Peyer's patch (tissue), 4 donors: ENCODE measurements at regions not wholly inside any gene's neighbourhood (a gene's known extent, or its start where the extent isn't known, plus 50 kb on each side); places are given as distances from the start of the nearest gene placed in this dataset.

Experiments
- POLR2A ChIP-seq, 2 donors: fragments of 450-650 bp; IDR thresholded peaks; one replicate each; pipeline ENCODE4 v1.5.1; 2017; ENCODE audit warnings: antibody characterized with exemption in 2 of 2, mild to moderate bottlenecking in 2 of 2, moderate library complexity in 2 of 2
- TF ChIP-seq, protein P1 (sequence below), 6 experiments: fragments of 450-650 bp in 4 of 6; fragments of 200-600 bp in 2 of 6; sonication (generic) in 1 of 6; IDR thresholded peaks; one replicate each; pipeline ENCODE4 v1.5.1; 2017 to 2019; ENCODE audit warnings: antibody characterized with exemption in 6 of 6, mild to moderate bottlenecking in 3 of 6, moderate library complexity in 1 of 6

- TF ChIP-seq, protein P1, sequence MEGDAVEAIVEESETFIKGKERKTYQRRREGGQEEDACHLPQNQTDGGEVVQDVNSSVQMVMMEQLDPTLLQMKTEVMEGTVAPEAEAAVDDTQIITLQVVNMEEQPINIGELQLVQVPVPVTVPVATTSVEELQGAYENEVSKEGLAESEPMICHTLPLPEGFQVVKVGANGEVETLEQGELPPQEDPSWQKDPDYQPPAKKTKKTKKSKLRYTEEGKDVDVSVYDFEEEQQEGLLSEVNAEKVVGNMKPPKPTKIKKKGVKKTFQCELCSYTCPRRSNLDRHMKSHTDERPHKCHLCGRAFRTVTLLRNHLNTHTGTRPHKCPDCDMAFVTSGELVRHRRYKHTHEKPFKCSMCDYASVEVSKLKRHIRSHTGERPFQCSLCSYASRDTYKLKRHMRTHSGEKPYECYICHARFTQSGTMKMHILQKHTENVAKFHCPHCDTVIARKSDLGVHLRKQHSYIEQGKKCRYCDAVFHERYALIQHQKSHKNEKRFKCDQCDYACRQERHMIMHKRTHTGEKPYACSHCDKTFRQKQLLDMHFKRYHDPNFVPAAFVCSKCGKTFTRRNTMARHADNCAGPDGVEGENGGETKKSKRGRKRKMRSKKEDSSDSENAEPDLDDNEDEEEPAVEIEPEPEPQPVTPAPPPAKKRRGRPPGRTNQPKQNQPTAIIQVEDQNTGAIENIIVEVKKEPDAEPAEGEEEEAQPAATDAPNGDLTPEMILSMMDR (IDR thresholded peaks at IDR 0.05): no peak
- TF ChIP-seq POLR2A (IDR thresholded peaks at IDR 0.05): no peak
These were observed 120.6 kb upstream of the KCND3 start for GRCh38 chr1:112110031-112110430.
